ENCODE measurements at regions not wholly inside any gene's neighbourhood (a gene's known extent, or its start where the extent isn't known, plus 50 kb on each side); places are given as distances from the start of the nearest gene placed in this dataset.

DNA sequence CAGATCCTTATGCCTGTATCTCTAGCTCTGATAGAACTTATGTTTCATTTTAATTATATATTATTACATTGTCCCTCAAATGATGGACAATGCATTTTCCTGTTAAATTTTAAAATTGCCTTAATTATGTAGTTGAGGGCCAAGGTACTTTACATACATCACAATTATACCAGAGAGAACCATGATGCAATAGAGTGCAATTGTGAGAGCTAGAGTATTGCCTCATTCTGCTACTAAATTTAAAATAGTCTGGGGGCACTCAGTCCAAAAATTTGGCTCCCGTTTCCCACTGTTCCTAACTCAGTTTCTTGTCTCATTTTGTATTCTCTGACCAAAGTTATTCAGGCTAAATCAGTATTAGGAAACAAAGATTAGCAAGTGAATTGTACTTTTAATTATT is 378.5 kb upstream of the ZFP42 start:
- no peak for TF ChIP-seq EZH2 (IDR thresholded peaks at IDR 0.05)
- no peak for TF ChIP-seq EZH2phosphoT487 (IDR thresholded peaks at IDR 0.05)
- TF ChIP-seq CTCF (IDR thresholded peaks at IDR 0.05), result no peak
- Mint-ChIP-seq H3K4me3 (no peak overlapping the region), H3K9me3 (no peaks in the 10 kb centered on the region), H3K27ac (no peak overlapping the region), H3K4me1 (peaks cover 2% of the 10 kb centered on the region), H3K36me3 (no peaks in the 10 kb centered on the region), H3K27me3 (ENCODE audit: insufficient read depth, low read depth) (no peaks in the 10 kb centered on the region)
- H4K20me1 ChIP-seq (ENCODE audit: low read depth), result no peaks in the 10 kb centered on the region
- H2AFZ ChIP-seq (replicated peaks), result no peak overlapping the region
- no peaks in the 10 kb centered on the region for H3K79me2 ChIP-seq (ENCODE audit: low read depth)
- no peaks in the 10 kb centered on the region for H3K36me3 ChIP-seq
- H3K9me3 ChIP-seq (ENCODE audit: low read depth), result no peaks in the 10 kb centered on the region
- no peaks in the 10 kb centered on the region for H3F3A ChIP-seq (ENCODE audit: low read depth)
- H3K4me1 ChIP-seq, result no peaks in the 10 kb centered on the region
- H3K27ac ChIP-seq, result no peak overlapping the region
- no peaks in the 10 kb centered on the region for H3K27me3 ChIP-seq
- no peak overlapping the region for H3K4me2 ChIP-seq
- H3K4me3 ChIP-seq, result no peak overlapping the region
- DNase-seq (ENCODE audit: low spot score), result no peak
- H3K9ac ChIP-seq, result no peak overlapping the region

GRCh38 chr4:187618701-187619281 is 376.8 kb upstream of the ZFP42 start:
- peaks cover 2% of the 10 kb centered on the region for H3K4me1 Mint-ChIP-seq
- H3K27me3 ChIP-seq, result no peaks in the 10 kb centered on the region
- no peaks in the 10 kb centered on the region for H3K79me2 ChIP-seq (ENCODE audit: low read depth)
- no peak overlapping the region for H3K4me2 ChIP-seq
- H3F3A ChIP-seq (ENCODE audit: low read depth), result no peaks in the 10 kb centered on the region
- H3K27ac ChIP-seq, result no peak overlapping the region
- no peaks in the 10 kb centered on the region for H4K20me1 ChIP-seq (ENCODE audit: low read depth)
- H3K9me3 ChIP-seq (ENCODE audit: low read depth), result no peaks in the 10 kb centered on the region
- no peaks in the 10 kb centered on the region for H3K27me3 Mint-ChIP-seq (ENCODE audit: insufficient read depth, low read depth)
- H3K9ac ChIP-seq, result no peak overlapping the region
- no peak overlapping the region for H3K4me3 ChIP-seq
- no peak for DNase-seq (ENCODE audit: low spot score)
- H3K27ac Mint-ChIP-seq, result no peak overlapping the region
- H3K36me3 ChIP-seq, result no peaks in the 10 kb centered on the region
- TF ChIP-seq CTCF (IDR thresholded peaks at IDR 0.05) (no peak), EZH2 (IDR thresholded peaks at IDR 0.05) (no peak), EZH2phosphoT487 (IDR thresholded peaks at IDR 0.05) (no peak)
- no peak overlapping the region for H3K4me3 Mint-ChIP-seq
- H2AFZ ChIP-seq (replicated peaks), result no peak overlapping the region
- no peaks in the 10 kb centered on the region for H3K36me3 Mint-ChIP-seq
- H3K9me3 Mint-ChIP-seq, result peaks cover 4% of the 10 kb centered on the region
- H3K4me1 ChIP-seq, result no peaks in the 10 kb centered on the region

DNA sequence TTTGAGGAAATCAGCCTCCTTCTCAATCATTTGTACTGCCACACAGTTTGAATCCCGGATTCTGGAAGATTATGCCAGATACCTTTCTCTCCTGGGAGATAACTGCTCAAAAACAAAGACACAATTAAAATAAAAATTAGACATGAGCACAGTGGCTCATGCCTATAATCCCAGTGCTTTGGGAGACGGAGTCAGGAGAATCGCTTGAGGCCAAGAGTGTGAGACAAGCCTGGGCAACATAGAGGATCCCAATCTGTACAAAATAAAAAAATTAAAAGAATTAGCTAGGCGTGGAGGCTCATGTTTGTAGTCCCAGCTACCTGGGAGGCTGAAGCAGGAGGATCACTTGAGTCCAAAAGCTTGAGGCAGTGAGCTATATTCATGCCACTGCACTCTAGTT is 376.3 kb upstream of the ZFP42 start:
- H2AFZ ChIP-seq (replicated peaks), result no peak overlapping the region
- no peaks in the 10 kb centered on the region for H3K36me3 ChIP-seq
- no peaks in the 10 kb centered on the region for H3K79me2 ChIP-seq (ENCODE audit: low read depth)
- Mint-ChIP-seq H3K36me3 (no peaks in the 10 kb centered on the region), H3K4me1 (peaks cover 2% of the 10 kb centered on the region), H3K27ac (no peak overlapping the region), H3K27me3 (ENCODE audit: insufficient read depth, low read depth) (no peaks in the 10 kb centered on the region), H3K9me3 (peaks cover 4% of the 10 kb centered on the region), H3K4me3 (no peak overlapping the region)
- H3K9ac ChIP-seq, result no peak overlapping the region
- H3F3A ChIP-seq (ENCODE audit: low read depth), result no peaks in the 10 kb centered on the region
- no peak for DNase-seq (ENCODE audit: low spot score)
- no peak overlapping the region for H3K4me2 ChIP-seq
- TF ChIP-seq EZH2 (IDR thresholded peaks at IDR 0.05) (no peak), CTCF (IDR thresholded peaks at IDR 0.05) (no peak), EZH2phosphoT487 (IDR thresholded peaks at IDR 0.05) (no peak)
- H4K20me1 ChIP-seq (ENCODE audit: low read depth), result no peaks in the 10 kb centered on the region
- H3K27ac ChIP-seq, result no peak overlapping the region
- no peak overlapping the region for H3K4me3 ChIP-seq
- H3K27me3 ChIP-seq, result no peaks in the 10 kb centered on the region
- no peaks in the 10 kb centered on the region for H3K9me3 ChIP-seq (ENCODE audit: low read depth)
- H3K4me1 ChIP-seq, result no peaks in the 10 kb centered on the region

Data from neural progenitor cell (in vitro differentiated cells).